Fibroblast of the conjunctiva (primary cell): ENCODE measurements at regions not wholly inside any gene's neighbourhood (a gene's known extent, or its start where the extent isn't known, plus 50 kb on each side); places are given as distances from the start of the nearest gene placed in this dataset.
A peak's percentile ranks its signal among the peaks of the same experiment; 100 is the strongest.
"Not testable (repeated sequence)": the region's sequence is repeated elsewhere in the genome, so short reads cannot be mapped to it uniquely, and the experiment has no call there.

Experiments used
- DNase-seq: peaks from one replicate; pipeline ENCODE4 v3.0.0-alpha.2; 2010; ENCODE audit warnings: low read depth

- no peak for DNase-seq
Observed at GRCh38 chr13:50452756-50453155, 390.7 kb downstream of the DLEU7 start.

GRCh38 chr13:50453188-50453587 lies 390.3 kb downstream of the DLEU7 start:
- no peak for DNase-seq

- peak; percentile 2 for DNase-seq
Observed at GRCh38 chr13:50456111-50456510, 387.4 kb downstream of the DLEU7 start.

- DNase-seq, result no peak
Observed at GRCh38 chr13:50457415-50458393, 385.8 kb downstream of the DLEU7 start.

- DNase-seq, result no peak
Observed at GRCh38 chr13:50459046-50459445, 384.4 kb downstream of the DLEU7 start.

GRCh38 chr13:50459658-50460057 lies 383.8 kb downstream of the DLEU7 start:
- DNase-seq, result no peak

GRCh38 chr13:50460358-50460757 lies 383.1 kb downstream of the DLEU7 start:
- DNase-seq, result no peak

GRCh38 chr13:50461189-50461588 lies 382.3 kb downstream of the DLEU7 start:
- no peak for DNase-seq

- DNase-seq, result no peak
Observed at GRCh38 chr13:50463719-50464118, 379.8 kb downstream of the DLEU7 start.

GRCh38 chr13:50464349-50465251 lies 378.9 kb downstream of the DLEU7 start:
- no peak for DNase-seq

GRCh38 chr13:50466456-50466855 lies 377.0 kb downstream of the DLEU7 start:
- no peak for DNase-seq

GRCh38 chr13:50467156-50468110 lies 376.1 kb downstream of the DLEU7 start:
- no peak for DNase-seq

- DNase-seq, result no peak
Observed at GRCh38 chr13:50468849-50469669, 374.4 kb downstream of the DLEU7 start.

GRCh38 chr13:50473050-50473449 lies 370.4 kb downstream of the DLEU7 start:
- not testable (repeated sequence) for DNase-seq

GRCh38 chr13:50474088-50474662 lies 369.3 kb downstream of the DLEU7 start:
- no peak for DNase-seq

GRCh38 chr13:50476577-50477285 lies 366.8 kb downstream of the DLEU7 start:
- DNase-seq, result no peak

GRCh38 chr13:50481936-50482335 lies 361.6 kb downstream of the DLEU7 start:
- DNase-seq, result no peak

GRCh38 chr13:50483416-50483815 lies 360.1 kb downstream of the DLEU7 start:
- no peak for DNase-seq

- no peak for DNase-seq
Observed at GRCh38 chr13:50484472-50485113, 358.9 kb downstream of the DLEU7 start.
